Activated CD8-positive, alpha-beta memory T cell treated with anti-CD3 and anti-CD28 coated beads for 24 hours (primary cell): ENCODE measurements at regions not wholly inside any gene's neighbourhood (a gene's known extent, or its start where the extent isn't known, plus 50 kb on each side); places are given as distances from the start of the nearest gene placed in this dataset.
"Not testable (repeated sequence)": the region's sequence is repeated elsewhere in the genome, so short reads cannot be mapped to it uniquely, and the experiment has no call there.

Source experiments
- DNase-seq: peaks from one replicate; pipeline ENCODE4 v3.0.0-alpha.2; 2020

DNA sequence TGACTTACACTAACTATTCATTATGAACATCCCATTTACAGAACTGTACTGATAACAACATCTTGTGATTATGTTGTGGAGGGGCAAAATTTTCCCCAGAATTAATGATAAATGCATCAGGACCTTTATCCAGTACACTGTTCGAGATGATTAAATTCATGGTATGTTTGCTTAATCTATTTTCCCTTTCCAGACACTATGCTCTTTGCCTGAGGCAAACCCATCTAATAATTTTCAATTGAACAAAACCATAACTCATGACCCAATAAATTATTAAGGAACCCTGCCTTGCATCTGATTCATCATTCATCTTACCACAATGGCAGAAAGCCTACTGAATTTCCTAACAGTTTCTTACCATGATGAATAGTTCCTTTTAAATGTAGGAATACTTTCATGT, 385.0 kb downstream of the DSEL start:
- DNase-seq = no peak

DNA sequence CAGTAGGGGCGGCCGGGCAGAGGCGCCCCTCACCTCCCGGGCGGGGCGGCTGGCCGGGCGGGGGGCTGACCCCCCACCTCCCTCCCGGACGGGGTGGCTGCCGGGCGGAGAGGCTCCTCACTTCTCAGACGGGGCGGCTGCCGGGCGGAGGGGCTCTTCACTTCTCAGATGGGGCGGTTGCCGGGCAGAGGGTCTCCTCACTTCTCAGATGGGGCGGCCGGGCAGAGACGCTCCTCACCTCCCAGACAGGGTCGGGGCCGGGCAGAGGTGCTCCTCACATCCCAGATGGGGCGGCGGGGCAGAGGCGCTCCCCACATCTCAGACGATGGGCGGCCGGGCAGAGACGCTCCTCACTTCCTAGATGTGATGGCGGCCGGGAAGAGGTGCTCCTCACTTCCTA, 389.8 kb downstream of the DSEL start:
- DNase-seq = not testable (repeated sequence)

- DNase-seq = no peak
These were observed 392.6 kb downstream of the DSEL start for GRCh38 chr18:67123901-67124300.

- no peak for DNase-seq
These were observed 398.7 kb downstream of the DSEL start for GRCh38 chr18:67117804-67118203.

DNA sequence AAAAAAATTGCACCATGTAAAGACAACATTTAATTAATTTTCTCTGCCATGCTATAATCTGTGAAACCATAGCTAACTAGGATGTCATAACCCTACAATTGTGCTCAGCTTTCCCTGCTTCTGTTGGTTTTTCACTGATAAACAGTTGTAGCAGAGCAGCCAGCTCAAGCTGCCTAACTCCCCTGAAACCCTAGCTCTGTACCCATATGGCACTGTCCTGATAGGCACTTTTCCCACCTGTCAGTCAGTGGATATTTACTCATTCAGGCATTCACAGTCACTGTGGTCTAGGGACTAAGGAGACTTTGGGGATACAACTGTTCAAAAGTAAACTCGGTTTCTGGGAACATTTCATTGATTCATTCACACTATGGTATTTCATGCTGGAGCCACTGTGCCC, 407.0 kb downstream of the DSEL start:
- no peak for DNase-seq

DNA sequence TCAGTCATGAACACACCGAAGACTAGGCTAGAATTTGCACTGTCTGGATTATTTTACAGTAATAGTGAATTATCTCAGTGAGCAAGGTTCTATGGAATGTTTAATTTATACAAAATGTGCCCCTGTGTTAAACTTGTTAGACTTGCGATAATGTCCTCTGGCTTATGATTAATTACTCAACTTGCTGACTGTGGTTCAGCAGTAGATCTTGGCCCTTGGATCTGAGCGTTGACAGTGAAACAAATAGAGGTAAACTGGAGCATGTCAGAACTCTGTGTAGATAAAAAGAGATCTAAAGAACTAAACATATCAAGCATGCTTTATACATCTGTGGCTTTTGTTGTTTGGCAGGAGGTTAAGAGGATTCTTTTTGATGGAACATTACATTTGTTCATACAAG, 407.6 kb downstream of the DSEL start:
- no peak for DNase-seq

DNA sequence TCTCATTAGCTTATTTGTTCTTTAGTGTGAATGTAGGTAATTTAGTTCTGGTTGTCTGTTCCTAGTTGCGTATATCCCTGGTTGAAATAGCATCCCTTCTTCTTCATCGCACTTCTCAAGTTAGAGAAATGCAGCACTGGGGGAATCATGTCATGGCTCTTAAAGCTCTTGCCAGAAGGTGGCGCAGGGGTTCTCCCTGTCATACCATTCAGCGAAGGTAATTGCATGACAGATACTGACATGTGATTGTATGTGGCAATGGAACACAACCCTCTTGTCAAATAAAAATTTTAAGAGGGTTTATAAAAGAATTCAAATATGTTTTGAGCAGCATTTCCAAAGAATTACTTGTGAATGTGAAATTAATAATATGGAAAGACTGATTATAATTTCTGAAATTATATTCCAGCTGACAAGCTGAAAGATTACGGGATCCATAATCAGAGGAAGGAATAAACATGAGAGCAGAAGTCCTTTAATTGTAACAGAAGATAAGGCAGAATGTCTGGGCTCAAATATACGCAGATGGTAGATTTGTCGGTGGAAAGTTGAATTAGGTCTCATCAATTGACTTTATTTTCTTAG, 411.7 kb downstream of the DSEL start:
- peak; percentile 62 for DNase-seq

DNA sequence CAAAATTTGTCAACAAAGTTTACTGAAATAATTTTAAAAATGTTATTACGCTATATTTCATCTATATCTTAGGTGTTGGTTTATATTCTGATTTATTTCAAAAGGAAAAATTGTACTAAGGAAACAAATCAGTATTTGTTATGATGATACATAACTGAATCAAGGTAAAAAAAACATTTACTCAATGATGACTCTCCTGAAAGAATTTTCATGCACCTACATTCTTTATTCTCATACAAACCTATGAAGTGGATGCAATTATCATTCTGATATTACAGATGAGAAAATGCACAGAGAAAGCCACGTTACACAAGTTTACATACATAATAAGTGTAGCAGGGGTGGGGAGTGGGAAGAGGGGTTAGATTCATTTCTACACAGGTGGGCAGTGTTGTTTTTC, 422.4 kb downstream of the DSEL start:
- no peak for DNase-seq

GRCh38 chr18:67092141-67092540, 424.4 kb downstream of the DSEL start:
- DNase-seq = no peak

GRCh38 chr18:67081482-67082211, 434.9 kb downstream of the DSEL start:
- no peak for DNase-seq

DNA sequence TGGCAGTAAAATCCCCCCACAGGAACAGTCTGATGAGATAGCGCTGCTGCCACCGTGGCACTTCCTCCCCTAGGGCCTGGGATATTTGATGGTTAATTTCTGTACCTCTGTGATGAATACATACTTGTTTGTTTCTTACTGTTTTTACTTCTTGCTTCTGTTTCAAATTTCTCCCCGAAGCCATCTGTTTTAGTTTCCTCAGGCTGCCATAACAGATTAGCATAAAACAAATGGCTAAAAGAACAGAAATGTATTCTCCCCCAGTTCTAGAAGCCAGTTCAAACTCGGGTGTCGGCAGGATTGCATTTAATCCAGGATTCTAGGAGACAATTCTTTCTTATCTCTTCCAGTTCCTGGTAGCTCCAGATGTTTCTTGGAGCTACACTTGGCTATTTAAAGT, 435.9 kb downstream of the DSEL start:
- no peak for DNase-seq

DNA sequence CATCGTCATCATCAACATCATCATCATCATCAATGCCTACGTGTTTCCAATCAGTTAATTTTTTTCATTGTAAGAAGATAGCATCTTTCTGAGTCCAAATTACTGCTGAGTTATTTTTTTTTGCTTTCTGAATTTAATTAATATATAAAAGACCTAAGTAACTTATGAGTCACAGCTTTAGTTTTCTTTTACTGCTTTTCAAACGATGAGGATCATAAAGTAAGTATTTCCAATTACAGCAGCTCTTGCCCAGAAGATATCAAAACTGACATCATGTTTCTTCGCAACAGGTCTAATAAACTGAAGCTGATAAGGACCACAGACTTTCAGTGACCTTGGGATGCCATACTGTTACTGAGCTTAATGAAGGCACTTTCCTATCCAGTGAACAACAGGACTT, 442.2 kb downstream of the DSEL start:
- DNase-seq = no peak

DNA sequence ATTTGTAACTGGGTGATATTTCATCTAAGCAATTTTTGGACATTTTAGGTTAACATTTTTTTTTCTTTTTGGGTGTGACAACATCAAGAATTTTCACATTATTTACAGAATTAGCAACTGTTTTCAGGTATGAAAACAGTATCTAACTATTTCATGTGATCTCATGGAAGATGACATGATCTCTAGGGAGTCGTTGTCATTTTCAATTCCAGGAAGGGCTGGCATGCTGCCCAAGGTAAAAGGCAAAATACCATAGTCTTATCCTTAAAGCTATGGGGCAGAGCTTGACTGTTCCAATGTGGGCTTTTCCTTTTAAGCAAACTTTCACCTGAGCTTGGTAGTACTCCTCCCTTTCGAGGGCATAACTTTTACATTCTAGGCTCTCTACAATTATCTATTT, 443.7 kb downstream of the DSEL start:
- DNase-seq = no peak

DNA sequence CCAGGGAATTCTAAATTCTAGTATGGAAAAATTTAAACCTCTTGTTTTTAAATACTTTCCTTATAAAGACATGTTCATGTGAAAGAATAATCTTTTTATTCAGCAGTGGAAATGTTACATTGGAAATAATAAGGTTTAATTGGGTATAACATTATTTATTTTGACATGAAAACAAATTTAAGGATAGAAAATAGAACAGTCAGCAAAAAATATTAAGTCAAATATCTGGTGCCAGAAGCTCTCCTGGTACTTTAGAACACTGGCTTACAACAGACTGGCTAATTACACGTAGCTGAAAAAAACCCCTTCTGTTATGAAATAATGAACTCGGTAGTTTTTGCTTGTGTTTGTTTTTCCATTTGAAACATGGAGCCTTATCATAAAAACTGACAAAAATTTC, 447.9 kb downstream of the DSEL start:
- DNase-seq = no peak

GRCh38 chr18:67047334-67047733, 443.4 kb upstream of the CDH19 start:
- DNase-seq = no peak

DNA sequence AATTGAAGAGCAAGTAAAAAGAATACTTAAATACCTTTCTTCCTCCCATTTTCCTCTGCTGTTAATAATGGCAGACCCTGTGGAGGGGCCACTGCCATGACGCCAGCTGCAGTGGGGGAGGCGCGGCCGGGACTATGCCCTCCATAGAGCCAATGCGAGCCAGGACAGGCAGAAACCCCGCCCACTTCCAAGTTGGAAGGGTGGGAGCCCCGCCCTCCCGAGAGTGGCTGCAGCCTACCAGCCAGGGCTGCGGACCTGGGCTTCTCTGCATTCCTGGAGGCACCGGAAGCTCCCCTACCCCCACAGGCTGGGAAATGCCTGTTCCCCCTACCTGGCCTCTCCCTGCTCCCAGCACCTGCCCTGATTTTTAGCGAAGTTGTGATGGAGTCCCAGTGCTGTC, 439.4 kb upstream of the CDH19 start:
- DNase-seq = no peak

DNA sequence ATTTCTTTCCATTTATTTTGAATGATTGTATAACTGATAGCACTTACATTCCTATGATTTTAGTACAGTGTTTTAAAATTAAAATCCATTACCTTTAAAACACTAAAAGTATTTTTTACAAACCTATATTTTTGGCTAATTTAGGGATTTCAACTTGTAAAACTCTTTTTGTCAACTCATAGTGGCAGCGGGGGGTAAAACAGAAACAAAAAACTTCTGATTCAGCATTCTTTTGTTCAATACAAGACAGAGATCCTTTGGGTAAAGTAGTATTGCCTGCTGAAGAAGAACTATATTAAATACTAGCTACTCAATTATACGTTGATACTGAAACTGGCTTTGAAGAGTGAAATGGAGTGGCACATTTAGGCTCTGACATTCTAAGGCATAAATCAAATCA, 437.4 kb upstream of the CDH19 start:
- DNase-seq = no peak

- DNase-seq = no peak
These were observed 431.1 kb upstream of the CDH19 start for GRCh38 chr18:67035026-67035425.

DNA sequence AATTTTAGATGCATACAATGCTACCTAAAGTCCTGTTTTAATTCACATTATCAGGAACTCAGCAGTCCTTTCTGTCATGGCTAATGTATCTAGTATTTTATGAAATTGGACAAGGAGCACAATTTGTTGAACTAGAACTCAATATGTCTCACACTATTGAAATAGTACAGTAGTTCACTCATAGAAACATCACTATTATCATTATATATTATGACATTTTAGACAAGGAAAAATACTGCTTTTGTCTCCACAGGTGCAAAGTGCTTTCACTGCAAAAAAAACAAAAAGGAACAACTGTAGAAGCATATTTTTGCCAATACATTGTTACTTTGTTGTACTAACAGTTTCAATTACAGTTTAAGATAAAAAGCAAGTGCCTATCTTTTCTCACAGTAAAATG, 419.2 kb upstream of the CDH19 start:
- no peak for DNase-seq

DNA sequence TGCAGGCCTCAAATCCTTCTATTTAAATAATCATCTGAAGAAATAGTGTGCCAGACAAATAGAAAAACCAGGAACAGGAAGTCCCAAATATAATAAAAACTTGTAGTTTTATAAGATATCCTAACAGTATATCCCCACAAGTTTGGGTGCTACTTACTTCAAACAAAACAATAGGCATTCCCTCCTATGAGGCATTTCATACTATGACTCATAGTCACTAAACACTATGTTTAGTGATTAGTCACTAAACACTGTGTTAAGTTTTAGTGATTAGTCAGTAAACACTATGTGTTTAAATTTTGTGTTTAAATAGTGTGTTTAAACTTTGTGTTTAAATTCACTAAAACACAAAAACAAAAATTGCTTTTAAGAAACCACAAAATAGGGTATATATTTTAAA, 407.0 kb upstream of the CDH19 start:
- no peak for DNase-seq

GRCh38 chr18:67007999-67008398, 404.1 kb upstream of the CDH19 start:
- DNase-seq = no peak

DNA sequence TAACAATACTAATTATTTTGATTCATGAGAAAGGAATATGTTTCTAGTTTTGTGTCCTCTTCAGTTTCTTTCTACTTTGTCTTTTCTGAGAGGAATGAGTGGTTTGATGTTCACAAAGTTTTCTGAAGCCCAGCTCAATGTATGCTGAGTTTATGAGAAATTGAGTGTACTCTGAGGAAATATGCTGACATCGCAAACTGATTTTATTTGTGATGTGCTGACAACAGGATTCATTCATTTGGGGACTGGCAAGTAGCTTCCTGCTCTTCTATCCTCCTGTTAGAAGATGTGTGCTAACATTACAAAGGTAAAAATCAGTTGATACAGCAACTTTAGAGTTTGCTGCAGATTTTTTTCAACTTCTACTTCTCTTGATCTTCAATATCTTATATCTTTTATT, 403.2 kb upstream of the CDH19 start:
- no peak for DNase-seq

DNA sequence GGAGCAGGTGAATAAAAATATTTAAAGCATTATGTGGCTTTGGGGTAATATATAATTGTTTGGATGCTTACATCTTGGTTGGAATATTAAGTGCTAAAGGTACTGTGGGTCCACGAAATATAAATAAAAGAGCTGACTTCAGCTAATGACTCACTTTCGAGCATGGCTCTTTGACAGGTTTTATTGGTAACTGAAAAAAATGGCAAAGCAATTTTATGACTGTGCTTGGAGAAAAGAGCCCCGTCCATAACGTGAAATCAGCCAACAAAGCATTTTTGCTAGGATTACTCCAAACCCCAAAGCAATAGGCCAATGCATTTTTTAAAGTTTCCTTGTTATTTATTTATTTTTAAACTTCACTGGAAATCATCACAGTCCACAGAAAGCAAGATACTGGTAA, 397.2 kb upstream of the CDH19 start:
- DNase-seq = no peak

GRCh38 chr18:66999003-66999402, 395.1 kb upstream of the CDH19 start:
- DNase-seq = no peak

- no peak for DNase-seq
These were observed 391.4 kb upstream of the CDH19 start for GRCh38 chr18:66995270-66995669.
